HCT116 (cell line): ENCODE measurements at regions not wholly inside any gene's neighbourhood (a gene's known extent, or its start where the extent isn't known, plus 50 kb on each side); places are given as distances from the start of the nearest gene placed in this dataset.
"Not testable (repeated sequence)": the region's sequence is repeated elsewhere in the genome, so short reads cannot be mapped to it uniquely, and the experiment has no call there.

Source experiments
- ATAC-seq: fragments of 200-7000 bp; cut with Tn5 transposase; 2 replicates; pipeline ENCODE4 v1.9.1; 2020; ENCODE audit warnings: mild to moderate bottlenecking, moderate library complexity
- BruUV-seq: library from RNA; stranded (reverse); fragments of 400-500 nt; replicated peaks from 2 replicates; lab custom pipeline; 2021; lab: Mats Ljungman, UMichigan
- CTCF ChIA-PET: fragments of 300-600 bp; sonication (Branson Sonifier 250); formaldehyde crosslinking; loops from one replicate; lab custom pipeline; 2021; ENCODE audit warnings: antibody characterized with exemption; lab: Charles Lee
- POLR2A ChIA-PET: fragments of 300-600, 350-600 bp; sonication (Branson Sonifier 250); formaldehyde crosslinking; loops from one replicate; lab custom pipeline; 2021; ENCODE audit warnings: antibody characterized with exemption; lab: Charles Lee
- RAD21 ChIA-PET, 2 experiments: fragments of 300-600 bp; sonication (Branson Sonifier 250); formaldehyde crosslinking; loops; one replicate each; lab custom pipeline; 2023; ENCODE audit warnings: low total read pairs in 2 of 2; ENCODE audit not compliant: uncharacterized antibody in 2 of 2, unreplicated experiment in 2 of 2, low non-redundant PET in 1 of 2; lab: Charles Lee
- DNase-seq: peaks from one replicate; pipeline ENCODE4 v3.0.0-alpha.2; 2010; ENCODE audit warnings: low read depth, low spot score
- H2AFZ ChIP-seq: fragments of 200-600 bp; shearing (Covaris generic), sonication (generic); 2 replicates; pipeline ENCODE4 v1.6.1; 2017; ENCODE audit warnings: low read depth, mixed run types, mixed read lengths, antibody characterized with exemption, low read length; ENCODE audit not compliant: poor library complexity, severe bottlenecking
- H3K27ac ChIP-seq: 2 replicates; pipeline ENCODE4 v1.5.1; 2012; ENCODE audit warnings: low read depth, low read length
- H3K27me3 ChIP-seq: fragments of 200-600 bp; sonication (generic); 2 replicates; pipeline ENCODE4 v1.6.1; 2016; ENCODE audit warnings: mixed run types, low read length, mixed read lengths; ENCODE audit not compliant: insufficient read depth
- H3K36me3 ChIP-seq, 2 experiments: fragments of 200-500 bp in 1 of 2; fragments of 200-600 bp in 1 of 2; sonication (Bioruptor generic) in 1 of 2; sonication (generic) in 1 of 2; 2 replicates each; pipeline versions ENCODE4 v1.5.1 to v1.6.1; 2014 to 2016; ENCODE audit warnings: low read length in 2 of 2, inconsistent platforms in 1 of 2, mixed read lengths in 1 of 2, mixed run types in 1 of 2; ENCODE audit not compliant: insufficient read depth in 2 of 2, control insufficient read depth in 1 of 2
- H3K4me1 ChIP-seq, 2 experiments: fragments of 200-600 bp in 1 of 2; sonication (generic) in 1 of 2; 2 replicates each; pipeline versions ENCODE4 v1.5.1 to v1.6.1; 2012 to 2017; ENCODE audit warnings: low read length in 2 of 2, inconsistent platforms in 1 of 2, mild to moderate bottlenecking in 1 of 2, mixed read lengths in 1 of 2, mixed run types in 1 of 2, moderate library complexity in 1 of 2; ENCODE audit not compliant: insufficient read depth in 2 of 2, control insufficient read depth in 1 of 2
- H3K4me2 ChIP-seq: fragments of 200-600 bp; sonication (generic); 2 replicates; pipeline ENCODE4 v1.6.1; 2017; ENCODE audit warnings: mixed run types, low read length, mixed read lengths
- H3K4me3 ChIP-seq, 2 experiments: fragments of 200-600 bp in 1 of 2; sonication (generic) in 1 of 2; replicated peaks in 1 of 2; 2 replicates each; pipeline ENCODE4 v1.5.1; 2011 to 2016; ENCODE audit warnings: low read length in 2 of 2, control low read depth in 1 of 2, low read depth in 1 of 2, mild to moderate bottlenecking in 1 of 2, mixed read lengths in 1 of 2, mixed run types in 1 of 2
- H3K79me2 ChIP-seq: fragments of 200-600 bp; sonication (generic); 2 replicates; pipeline ENCODE4 v1.6.1; 2017; ENCODE audit warnings: mild to moderate bottlenecking, mixed run types, low read length, moderate library complexity, mixed read lengths; ENCODE audit not compliant: insufficient read depth
- H3K9ac ChIP-seq: fragments of 200-600 bp; sonication (generic); 2 replicates; pipeline ENCODE4 v1.6.1; 2016; ENCODE audit warnings: low read length, mixed read lengths
- H3K9me2 ChIP-seq: fragments of 200-600 bp; sonication (generic), shearing (Covaris generic); 2 replicates; pipeline ENCODE4 v1.6.1; 2017; ENCODE audit warnings: mixed run types, mild to moderate bottlenecking, moderate library complexity; ENCODE audit not compliant: insufficient read depth
- H3K9me3 ChIP-seq, 2 experiments: fragments of 200-500 bp in 1 of 2; fragments of 200-600 bp in 1 of 2; sonication (Bioruptor generic) in 1 of 2; sonication (generic) in 1 of 2; 2 replicates each; pipeline ENCODE4 v1.6.1; 2014 to 2017; ENCODE audit warnings: low read length in 2 of 2, mixed read lengths in 2 of 2, inconsistent platforms in 1 of 2, low read depth in 1 of 2, mild to moderate bottlenecking in 1 of 2, mixed run types in 1 of 2, moderate library complexity in 1 of 2; ENCODE audit not compliant: control insufficient read depth in 1 of 2, insufficient read depth in 1 of 2
- H4K20me1 ChIP-seq: fragments of 200-600 bp; sonication (generic), shearing (Covaris generic); 2 replicates; pipeline ENCODE4 v1.6.1; 2017; ENCODE audit warnings: mixed run types, mild to moderate bottlenecking, moderate library complexity; ENCODE audit not compliant: insufficient read depth
- CBX3 ChIP-seq: IDR thresholded peaks from 2 replicates; pipeline ENCODE4 v1.6.1; 2012; ENCODE audit warnings: low read depth
- CEBPB ChIP-seq: IDR thresholded peaks from 2 replicates; pipeline ENCODE4 v1.6.1; 2012; ENCODE audit warnings: low read depth
- EZH2 ChIP-seq: fragments of 200-600 bp; sonication (generic); IDR thresholded peaks from 2 replicates; pipeline ENCODE4 v1.6.1; 2017; ENCODE audit warnings: antibody characterized with exemption, mixed run types
- EZH2phosphoT487 ChIP-seq: fragments of 200-600 bp; IDR thresholded peaks from 2 replicates; pipeline ENCODE4 v1.6.1; 2018; ENCODE audit warnings: antibody characterized with exemption, borderline replicate concordance
- FOSL1 ChIP-seq: IDR thresholded peaks from 2 replicates; pipeline ENCODE4 v1.6.1; 2012; ENCODE audit warnings: low read depth
- SP1 ChIP-seq: IDR thresholded peaks from 2 replicates; pipeline ENCODE4 v1.6.1; 2012; ENCODE audit warnings: low read depth
- TCF7L2 ChIP-seq: IDR thresholded peaks from 2 replicates; pipeline ENCODE4 v1.7.0; 2011; ENCODE audit warnings: borderline replicate concordance, inconsistent platforms; ENCODE audit not compliant: insufficient read depth, insufficient read length; ENCODE audit errors: extremely low read depth
- intact Hi-C: fragments of 100-400 bp; cut with micrococcal nuclease; formaldehyde crosslinking; loops from 2 replicates; pipeline ENCODE4 v1.10.0; 2022
- TF ChIP-seq, protein P1 (sequence below): IDR thresholded peaks from 2 replicates; pipeline ENCODE4 v1.6.1; 2011; ENCODE audit warnings: mild to moderate bottlenecking, low read length, moderate library complexity; ENCODE audit not compliant: insufficient replicate concordance; ENCODE audit errors: extremely low read depth
- TF ChIP-seq, protein P2 (sequence below): IDR thresholded peaks from 2 replicates; pipeline ENCODE4 v1.6.1; 2012
- TF ChIP-seq, protein P3 (sequence below), 3 experiments: fragments of 200-600 bp in 1 of 3; sonication (generic) in 1 of 3; IDR thresholded peaks in 2 of 3; conservative IDR thresholded peaks in 1 of 3; 2 replicates each; pipeline ENCODE4 v1.5.1; 2012 to 2017; ENCODE audit warnings: low read depth in 2 of 3, low read length in 2 of 3, antibody characterized with exemption in 1 of 3, borderline replicate concordance in 1 of 3, control low read depth in 1 of 3, mild to moderate bottlenecking in 1 of 3, mixed read lengths in 1 of 3, mixed run types in 1 of 3, moderate library complexity in 1 of 3; ENCODE audit not compliant: insufficient read depth in 1 of 3
- TF ChIP-seq, protein P4 (sequence below): IDR thresholded peaks from 2 replicates; pipeline ENCODE4 v1.6.1; 2012; ENCODE audit warnings: low read depth
- TF ChIP-seq, protein P5 (sequence below): IDR thresholded peaks from 2 replicates; pipeline ENCODE4 v1.6.1; 2012

DNA sequence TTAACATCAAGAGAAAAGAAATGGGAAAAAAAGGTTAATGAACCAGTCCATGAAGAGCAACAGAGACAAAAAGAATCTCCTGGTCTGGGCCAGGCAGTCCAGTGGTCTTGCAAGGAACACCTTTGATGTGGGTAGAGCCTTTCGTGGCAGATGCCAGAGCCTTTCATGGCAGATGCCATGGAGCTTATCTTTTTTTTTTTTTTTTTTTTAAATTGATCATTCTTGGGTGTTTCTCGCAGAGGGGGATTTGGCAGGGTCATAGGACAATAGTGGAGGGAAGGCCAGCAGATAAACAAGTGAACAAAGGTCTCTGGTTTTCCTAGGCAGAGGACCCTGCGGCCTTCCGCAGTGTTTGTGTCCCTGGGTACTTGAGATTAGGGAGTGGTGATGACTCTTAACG lies 100.9 kb downstream of the ZNF429 start:
- H3K36me3 ChIP-seq, H3K9me2 ChIP-seq, H4K20me1 ChIP-seq, H3K79me2 ChIP-seq, POLR2A ChIA-PET, H3K27me3 ChIP-seq, DNase-seq, CTCF ChIA-PET, RAD21 ChIA-PET, H2AFZ ChIP-seq, H3K4me3 ChIP-seq, H3K9me3 ChIP-seq, intact Hi-C loops, BruUV-seq, H3K4me2 ChIP-seq, H3K9ac ChIP-seq, ATAC-seq, H3K27ac ChIP-seq, H3K4me1 ChIP-seq: not testable (repeated sequence)

DNA sequence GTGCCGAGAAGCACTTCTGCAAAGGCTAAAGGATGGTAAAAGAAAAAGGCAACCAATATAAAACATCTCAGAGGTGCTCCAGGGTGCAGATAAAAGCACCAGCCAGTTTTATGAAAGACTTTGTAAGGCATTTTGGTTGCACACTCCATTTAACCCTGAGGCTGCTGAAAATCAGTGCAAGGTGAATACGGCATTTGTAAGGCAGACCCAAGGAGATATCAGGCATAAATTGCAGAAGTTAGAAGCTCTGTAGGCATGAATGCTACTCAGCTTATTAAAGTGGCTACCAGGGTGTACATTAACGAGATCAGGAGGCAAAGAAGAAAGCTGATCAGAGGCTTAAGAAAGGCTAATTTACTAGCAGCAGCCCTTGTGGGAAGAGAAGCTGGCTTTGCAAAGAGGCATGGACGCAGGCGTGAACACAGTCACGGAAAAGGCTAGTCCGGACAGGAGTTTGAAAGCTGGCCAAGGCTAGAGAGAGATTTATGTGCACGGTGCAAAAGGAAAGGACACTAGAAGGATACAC lies 99.6 kb downstream of the ZNF429 start:
- Histone ChIP-seq H3K4me2 (no peak overlapping the region), H3K27me3 (no peaks in the 10 kb centered on the region), H3K79me2 (no peaks in the 10 kb centered on the region), H4K20me1 (no peaks in the 10 kb centered on the region), H3K4me3 (no peak overlapping the region), H3K9me2 (no peaks in the 10 kb centered on the region), H3K4me1 (no peaks in the 10 kb centered on the region), H3K36me3 (no peaks in the 10 kb centered on the region), H3K9me3 (peaks cover 0 to 7% of the 10 kb centered on the region in 2 experiments; a peak in 2 of 4 replicates), H2AFZ (no peak overlapping the region), H3K27ac (no peak overlapping the region), H3K9ac (no peak overlapping the region)
- CTCF ChIA-PET: no interaction called here
- POLR2A ChIA-PET: no interaction called here
- ATAC-seq (no peak), DNase-seq (no peak)
- intact Hi-C loops: no loop called here
- no TSS peak for BruUV-seq
- RAD21 ChIA-PET: no interaction called here
- TF ChIP-seq SP1 (no peak), CBX3 (no peak), EZH2phosphoT487 (no peak), EZH2 (no peak), CEBPB (no peak), TCF7L2 (no peak), FOSL1 (no peak)
- TF ChIP-seq, protein P1, sequence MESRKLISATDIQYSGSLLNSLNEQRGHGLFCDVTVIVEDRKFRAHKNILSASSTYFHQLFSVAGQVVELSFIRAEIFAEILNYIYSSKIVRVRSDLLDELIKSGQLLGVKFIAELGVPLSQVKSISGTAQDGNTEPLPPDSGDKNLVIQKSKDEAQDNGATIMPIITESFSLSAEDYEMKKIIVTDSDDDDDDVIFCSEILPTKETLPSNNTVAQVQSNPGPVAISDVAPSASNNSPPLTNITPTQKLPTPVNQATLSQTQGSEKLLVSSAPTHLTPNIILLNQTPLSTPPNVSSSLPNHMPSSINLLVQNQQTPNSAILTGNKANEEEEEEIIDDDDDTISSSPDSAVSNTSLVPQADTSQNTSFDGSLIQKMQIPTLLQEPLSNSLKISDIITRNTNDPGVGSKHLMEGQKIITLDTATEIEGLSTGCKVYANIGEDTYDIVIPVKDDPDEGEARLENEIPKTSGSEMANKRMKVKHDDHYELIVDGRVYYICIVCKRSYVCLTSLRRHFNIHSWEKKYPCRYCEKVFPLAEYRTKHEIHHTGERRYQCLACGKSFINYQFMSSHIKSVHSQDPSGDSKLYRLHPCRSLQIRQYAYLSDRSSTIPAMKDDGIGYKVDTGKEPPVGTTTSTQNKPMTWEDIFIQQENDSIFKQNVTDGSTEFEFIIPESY: no peak
- TF ChIP-seq, protein P2, sequence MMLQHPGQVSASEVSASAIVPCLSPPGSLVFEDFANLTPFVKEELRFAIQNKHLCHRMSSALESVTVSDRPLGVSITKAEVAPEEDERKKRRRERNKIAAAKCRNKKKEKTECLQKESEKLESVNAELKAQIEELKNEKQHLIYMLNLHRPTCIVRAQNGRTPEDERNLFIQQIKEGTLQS: no peak
- TF ChIP-seq, protein P3, sequence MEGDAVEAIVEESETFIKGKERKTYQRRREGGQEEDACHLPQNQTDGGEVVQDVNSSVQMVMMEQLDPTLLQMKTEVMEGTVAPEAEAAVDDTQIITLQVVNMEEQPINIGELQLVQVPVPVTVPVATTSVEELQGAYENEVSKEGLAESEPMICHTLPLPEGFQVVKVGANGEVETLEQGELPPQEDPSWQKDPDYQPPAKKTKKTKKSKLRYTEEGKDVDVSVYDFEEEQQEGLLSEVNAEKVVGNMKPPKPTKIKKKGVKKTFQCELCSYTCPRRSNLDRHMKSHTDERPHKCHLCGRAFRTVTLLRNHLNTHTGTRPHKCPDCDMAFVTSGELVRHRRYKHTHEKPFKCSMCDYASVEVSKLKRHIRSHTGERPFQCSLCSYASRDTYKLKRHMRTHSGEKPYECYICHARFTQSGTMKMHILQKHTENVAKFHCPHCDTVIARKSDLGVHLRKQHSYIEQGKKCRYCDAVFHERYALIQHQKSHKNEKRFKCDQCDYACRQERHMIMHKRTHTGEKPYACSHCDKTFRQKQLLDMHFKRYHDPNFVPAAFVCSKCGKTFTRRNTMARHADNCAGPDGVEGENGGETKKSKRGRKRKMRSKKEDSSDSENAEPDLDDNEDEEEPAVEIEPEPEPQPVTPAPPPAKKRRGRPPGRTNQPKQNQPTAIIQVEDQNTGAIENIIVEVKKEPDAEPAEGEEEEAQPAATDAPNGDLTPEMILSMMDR (IDR thresholded peaks at IDR 0.05 in 2 of 3, conservative IDR thresholded peaks at IDR 0.05 in 1 of 3; ENCODE audit: borderline replicate concordance in 1 of 3, insufficient read depth in 1 of 3, low read depth in 2 of 3, low read length in 2 of 3): no peak
- TF ChIP-seq, protein P4, sequence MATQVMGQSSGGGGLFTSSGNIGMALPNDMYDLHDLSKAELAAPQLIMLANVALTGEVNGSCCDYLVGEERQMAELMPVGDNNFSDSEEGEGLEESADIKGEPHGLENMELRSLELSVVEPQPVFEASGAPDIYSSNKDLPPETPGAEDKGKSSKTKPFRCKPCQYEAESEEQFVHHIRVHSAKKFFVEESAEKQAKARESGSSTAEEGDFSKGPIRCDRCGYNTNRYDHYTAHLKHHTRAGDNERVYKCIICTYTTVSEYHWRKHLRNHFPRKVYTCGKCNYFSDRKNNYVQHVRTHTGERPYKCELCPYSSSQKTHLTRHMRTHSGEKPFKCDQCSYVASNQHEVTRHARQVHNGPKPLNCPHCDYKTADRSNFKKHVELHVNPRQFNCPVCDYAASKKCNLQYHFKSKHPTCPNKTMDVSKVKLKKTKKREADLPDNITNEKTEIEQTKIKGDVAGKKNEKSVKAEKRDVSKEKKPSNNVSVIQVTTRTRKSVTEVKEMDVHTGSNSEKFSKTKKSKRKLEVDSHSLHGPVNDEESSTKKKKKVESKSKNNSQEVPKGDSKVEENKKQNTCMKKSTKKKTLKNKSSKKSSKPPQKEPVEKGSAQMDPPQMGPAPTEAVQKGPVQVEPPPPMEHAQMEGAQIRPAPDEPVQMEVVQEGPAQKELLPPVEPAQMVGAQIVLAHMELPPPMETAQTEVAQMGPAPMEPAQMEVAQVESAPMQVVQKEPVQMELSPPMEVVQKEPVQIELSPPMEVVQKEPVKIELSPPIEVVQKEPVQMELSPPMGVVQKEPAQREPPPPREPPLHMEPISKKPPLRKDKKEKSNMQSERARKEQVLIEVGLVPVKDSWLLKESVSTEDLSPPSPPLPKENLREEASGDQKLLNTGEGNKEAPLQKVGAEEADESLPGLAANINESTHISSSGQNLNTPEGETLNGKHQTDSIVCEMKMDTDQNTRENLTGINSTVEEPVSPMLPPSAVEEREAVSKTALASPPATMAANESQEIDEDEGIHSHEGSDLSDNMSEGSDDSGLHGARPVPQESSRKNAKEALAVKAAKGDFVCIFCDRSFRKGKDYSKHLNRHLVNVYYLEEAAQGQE: no peak
- TF ChIP-seq, protein P5, sequence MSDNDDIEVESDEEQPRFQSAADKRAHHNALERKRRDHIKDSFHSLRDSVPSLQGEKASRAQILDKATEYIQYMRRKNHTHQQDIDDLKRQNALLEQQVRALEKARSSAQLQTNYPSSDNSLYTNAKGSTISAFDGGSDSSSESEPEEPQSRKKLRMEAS: no peak
